ENCODE measurements at regions not wholly inside any gene's neighbourhood (a gene's known extent, or its start where the extent isn't known, plus 50 kb on each side); places are given as distances from the start of the nearest gene placed in this dataset.

GRCh38 chr13:61833228-61833627 lies 417.6 kb upstream of the PCDH20 start:
- TF ChIP-seq ZNF274 (IDR thresholded peaks at IDR 0.05; ENCODE audit: low read depth, low read length) = no peak
- no peak for TF ChIP-seq SUZ12 (IDR thresholded peaks at IDR 0.05; ENCODE audit: extremely low read depth, insufficient read depth, insufficient read length)
